NAMALWA (cell line): ENCODE measurements at regions not wholly inside any gene's neighbourhood (a gene's known extent, or its start where the extent isn't known, plus 50 kb on each side); places are given as distances from the start of the nearest gene placed in this dataset.
A peak's percentile ranks its signal among the peaks of the same experiment; 100 is the strongest.
"Not testable (repeated sequence)": the region's sequence is repeated elsewhere in the genome, so short reads cannot be mapped to it uniquely, and the experiment has no call there.

Source experiments
- DNase-seq: peaks from one replicate; pipeline ENCODE4 v3.0.0-alpha.2; 2015; ENCODE audit warnings: low spot score

- peak; percentile 31 for DNase-seq
These were observed 313.1 kb upstream of the TMPRSS15 start for GRCh38 chr21:18716578-18717138.

DNA sequence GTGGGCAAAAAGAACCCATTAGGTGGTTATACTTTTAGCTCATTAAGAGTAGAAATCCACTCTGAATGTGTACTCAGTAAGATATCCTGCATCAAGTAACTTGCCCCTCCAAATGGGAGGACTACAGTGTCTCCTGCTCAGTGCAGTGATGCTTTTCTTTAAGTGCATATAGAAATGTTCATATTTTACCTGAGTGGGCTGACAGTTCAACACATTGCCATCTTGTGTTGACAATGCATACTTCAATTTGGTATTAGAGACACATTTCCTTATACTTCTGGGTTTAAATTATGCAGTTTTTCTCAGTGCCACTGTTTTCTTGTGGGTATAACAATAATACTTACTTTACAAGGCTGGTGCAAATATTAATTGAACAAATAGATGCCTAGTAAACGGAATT, 318.6 kb upstream of the TMPRSS15 start:
- peak; percentile 26 for DNase-seq

GRCh38 chr21:18723171-18723570, 319.6 kb upstream of the TMPRSS15 start:
- no peak for DNase-seq

GRCh38 chr21:18725653-18726052, 322.1 kb upstream of the TMPRSS15 start:
- peak; percentile 58 for DNase-seq

DNA sequence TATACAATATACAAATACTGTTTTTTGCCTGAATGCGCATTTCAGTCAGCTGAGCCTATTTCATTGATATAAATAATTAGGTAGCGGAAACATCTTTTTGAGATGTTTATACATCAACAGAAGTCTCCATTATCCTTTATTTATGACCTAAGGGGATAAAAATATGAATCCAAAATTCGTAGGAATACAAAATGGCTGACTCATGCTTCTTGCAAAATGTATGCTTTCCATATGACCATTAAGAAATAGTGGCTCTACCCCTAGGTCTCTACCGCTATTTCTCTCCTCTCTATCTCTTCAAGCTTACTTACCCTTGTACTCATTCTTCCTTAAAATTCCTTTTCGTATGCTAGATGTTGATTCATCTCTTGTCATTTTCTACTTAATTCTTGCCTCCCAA, 338.4 kb upstream of the TMPRSS15 start:
- DNase-seq, result no peak

GRCh38 chr21:18743531-18743930, 339.9 kb upstream of the TMPRSS15 start:
- no peak for DNase-seq

DNA sequence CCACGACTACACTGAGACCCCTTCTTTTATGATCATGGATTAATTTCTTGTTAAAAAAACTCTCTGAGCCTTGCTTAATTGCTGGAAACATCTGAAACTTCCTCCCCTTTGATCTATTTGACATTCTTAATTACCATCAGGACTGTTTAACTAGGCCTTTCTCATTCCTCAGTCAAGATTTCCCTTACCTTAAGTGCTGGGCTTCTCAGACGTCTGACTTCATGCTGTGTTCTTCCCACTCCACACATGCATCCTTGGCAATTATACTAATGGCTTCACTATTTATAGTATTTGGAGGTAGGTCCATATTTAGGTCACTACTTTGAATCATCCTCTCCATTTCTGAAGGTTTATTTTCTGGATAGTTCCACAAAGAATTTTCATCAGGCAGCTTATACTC, 341.3 kb upstream of the TMPRSS15 start:
- no peak for DNase-seq

DNA sequence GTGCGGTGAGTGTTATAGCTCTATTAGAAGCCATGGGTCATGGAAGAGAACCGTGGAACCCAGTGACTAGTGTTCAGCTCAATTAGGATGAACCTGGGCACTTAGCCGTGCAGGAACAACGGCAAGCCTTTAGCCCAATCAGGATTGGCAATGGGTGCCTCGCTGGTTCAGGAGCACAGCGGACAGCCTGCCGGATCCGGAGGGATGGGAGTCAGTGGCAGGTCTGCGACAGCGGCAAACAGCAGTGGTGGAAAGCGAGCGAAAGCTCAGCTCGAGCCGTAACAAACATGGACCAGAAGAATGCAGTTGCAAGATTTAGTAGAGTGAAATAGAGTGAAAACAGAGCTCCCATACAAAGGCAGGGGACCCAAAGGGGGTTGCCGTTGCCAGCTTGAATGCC, 349.3 kb upstream of the TMPRSS15 start:
- not testable (repeated sequence) for DNase-seq

DNA sequence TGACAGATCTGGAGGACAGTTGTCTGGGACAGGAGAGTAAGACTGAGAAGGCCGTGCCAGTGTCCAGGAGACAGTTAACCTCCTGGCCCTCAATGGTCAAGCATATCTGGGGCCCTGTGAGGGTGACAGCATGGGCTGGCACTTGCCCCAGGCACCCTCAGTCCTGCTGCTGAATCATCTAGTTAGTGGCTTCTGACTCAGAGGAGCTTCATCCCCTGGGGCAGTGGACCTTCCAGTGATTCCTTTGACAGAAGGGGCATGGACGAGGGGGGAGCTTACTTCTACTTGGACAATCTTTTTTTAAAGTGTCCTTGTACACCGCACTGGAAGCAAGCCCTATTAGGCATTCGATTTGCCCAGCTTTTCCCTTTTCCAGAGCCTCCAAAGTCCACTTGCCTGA, 352.7 kb upstream of the TMPRSS15 start:
- DNase-seq, result not testable (repeated sequence)

GRCh38 chr21:18759267-18759666, 355.7 kb upstream of the TMPRSS15 start:
- no peak for DNase-seq

DNA sequence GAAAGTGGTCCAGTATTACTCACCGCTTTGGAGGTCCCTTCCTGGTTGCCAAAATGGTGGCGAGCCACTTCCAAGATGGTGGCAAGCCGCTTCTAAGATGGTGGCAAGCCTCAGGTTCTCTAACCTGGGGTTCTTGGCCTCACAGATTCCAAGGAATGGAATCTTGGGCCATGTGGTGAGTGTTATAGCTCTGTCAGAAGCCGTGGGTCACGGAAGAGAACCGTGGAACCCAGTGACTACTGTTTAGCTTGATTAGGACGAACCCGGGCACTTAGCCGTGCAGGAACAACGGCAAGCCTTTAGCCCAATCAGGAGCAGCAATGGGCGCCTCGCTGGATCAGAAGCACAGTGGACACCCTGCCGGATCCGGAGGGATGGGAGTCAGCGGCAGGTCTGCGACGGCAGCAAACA, 356.2 kb upstream of the TMPRSS15 start:
- DNase-seq, result no peak

DNA sequence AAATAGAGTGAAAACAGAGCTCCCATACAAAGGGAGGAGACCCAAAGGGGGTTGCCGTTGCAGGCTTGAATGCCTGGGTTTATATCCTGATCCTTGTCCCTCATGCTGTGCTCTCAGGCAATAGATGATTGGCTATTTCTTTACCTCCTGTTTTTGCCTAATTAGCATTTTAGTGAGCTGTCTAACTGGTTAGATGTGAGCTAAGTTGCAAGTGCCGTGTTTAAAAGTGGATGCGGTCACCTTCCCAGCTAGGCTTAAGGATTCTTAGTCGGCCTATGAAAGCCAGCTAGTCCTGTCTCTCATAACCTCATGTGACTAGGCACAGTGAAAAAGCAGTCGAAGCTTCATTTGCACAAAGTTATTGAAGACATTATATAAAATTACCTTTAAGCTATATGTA, 356.7 kb upstream of the TMPRSS15 start:
- DNase-seq, result no peak

DNA sequence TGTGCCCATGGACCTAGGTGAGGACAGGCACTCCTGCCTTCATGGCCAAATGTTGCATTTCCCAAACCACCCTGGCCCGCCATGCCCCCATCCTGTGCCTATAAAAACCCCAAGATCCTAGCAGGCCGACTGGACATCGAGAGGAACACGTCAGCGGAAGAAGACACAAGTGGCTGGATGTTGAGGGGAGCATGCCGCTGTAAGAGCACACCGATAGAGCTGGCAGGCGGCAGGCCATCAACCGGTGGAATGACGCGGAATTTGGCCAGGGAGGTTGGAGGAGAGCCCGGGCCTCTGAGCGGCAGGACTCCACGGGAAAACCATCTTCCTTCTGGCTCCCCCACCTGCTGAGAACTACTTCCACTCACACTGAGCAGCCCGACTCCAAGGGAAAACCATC, 361.1 kb upstream of the TMPRSS15 start:
- no peak for DNase-seq

GRCh38 chr21:18769599-18769998, 366.0 kb upstream of the TMPRSS15 start:
- DNase-seq, result no peak

- no peak for DNase-seq
These were observed 368.3 kb upstream of the TMPRSS15 start for GRCh38 chr21:18771845-18772380.

- DNase-seq, result no peak
These were observed 368.8 kb upstream of the TMPRSS15 start for GRCh38 chr21:18772404-18772803.

DNA sequence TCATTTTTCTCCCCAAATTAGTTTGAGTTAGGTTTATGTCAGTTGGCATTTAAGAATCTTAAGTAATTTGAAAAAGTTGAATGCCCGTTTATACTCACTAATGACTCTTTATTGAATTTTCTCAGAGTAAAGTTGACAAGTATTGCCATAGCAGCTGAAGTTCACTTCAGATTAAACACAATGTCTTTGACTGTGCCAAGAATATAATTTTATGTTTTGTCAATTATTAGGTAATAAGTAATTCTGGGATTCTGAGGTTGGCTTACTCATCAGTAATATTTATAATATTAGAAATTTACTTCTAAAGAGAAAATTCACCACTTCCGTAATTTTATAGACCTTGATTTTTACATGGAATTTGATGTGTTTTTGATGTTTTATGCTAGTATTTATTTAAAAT, 369.3 kb upstream of the TMPRSS15 start:
- DNase-seq, result no peak

GRCh38 chr21:18776936-18777335, 373.4 kb upstream of the TMPRSS15 start:
- DNase-seq, result no peak

DNA sequence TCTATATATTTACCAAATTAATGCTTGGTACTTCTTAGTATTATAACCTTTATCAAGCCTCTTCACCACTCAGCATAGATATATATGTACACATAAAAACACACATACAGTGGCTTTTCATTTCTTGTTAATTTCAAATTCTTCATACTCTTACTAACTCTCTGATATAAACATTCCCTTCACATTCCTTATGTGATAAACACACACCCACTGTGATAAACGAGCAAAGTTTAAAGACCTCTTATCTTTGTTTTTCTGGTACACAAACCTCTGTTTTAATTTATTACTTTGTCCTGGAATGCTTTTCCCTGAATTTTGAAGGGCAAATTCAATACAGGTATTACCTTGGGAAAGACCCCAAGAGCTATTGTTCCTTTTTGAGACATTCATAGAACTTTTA, 379.1 kb upstream of the TMPRSS15 start:
- no peak for DNase-seq

DNA sequence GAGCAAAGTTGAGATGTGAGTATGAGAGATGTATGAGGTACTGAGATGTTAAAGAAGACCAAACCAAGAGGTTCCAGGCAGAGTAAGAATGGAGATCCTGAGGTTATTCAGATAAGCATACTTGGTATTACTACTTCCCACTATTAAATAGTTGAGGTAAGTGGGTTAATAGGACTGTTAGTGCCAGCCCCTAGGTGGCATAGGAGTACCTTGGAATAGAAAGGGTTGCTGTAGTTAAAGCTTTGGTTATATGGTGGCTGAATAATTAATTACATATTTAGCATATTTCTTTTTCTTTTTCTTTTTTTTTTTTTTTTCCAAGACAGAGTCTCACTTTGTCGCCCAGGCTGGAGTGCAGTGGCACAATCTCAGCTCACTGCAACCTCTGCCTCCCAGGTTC, 397.9 kb upstream of the TMPRSS15 start:
- peak; percentile 57 for DNase-seq

GRCh38 chr21:18803624-18804023, 400.0 kb upstream of the TMPRSS15 start:
- DNase-seq, result no peak

GRCh38 chr21:18810136-18810535, 406.6 kb upstream of the TMPRSS15 start:
- no peak for DNase-seq

DNA sequence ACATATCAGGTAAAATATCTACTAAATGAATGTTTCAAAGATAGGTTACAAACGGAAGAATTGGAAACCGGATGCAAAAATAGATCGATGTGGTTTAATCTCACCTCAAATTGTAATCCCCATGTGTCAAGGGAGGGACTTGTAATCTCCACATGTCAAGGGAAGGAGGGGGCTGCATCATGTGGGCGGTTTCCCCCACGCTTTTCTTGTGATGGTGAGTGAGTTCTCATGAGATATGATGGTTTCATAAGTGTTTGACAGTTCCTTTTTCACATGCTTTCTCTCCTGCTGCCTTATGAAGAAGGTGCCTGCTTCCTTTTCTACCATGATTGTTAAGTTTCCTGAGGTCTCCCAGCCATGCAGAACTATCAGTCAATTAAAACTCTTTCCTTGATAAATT, 408.7 kb upstream of the TMPRSS15 start:
- peak; percentile 51 for DNase-seq

GRCh38 chr21:18819507-18819906, 415.9 kb upstream of the TMPRSS15 start:
- DNase-seq, result no peak

DNA sequence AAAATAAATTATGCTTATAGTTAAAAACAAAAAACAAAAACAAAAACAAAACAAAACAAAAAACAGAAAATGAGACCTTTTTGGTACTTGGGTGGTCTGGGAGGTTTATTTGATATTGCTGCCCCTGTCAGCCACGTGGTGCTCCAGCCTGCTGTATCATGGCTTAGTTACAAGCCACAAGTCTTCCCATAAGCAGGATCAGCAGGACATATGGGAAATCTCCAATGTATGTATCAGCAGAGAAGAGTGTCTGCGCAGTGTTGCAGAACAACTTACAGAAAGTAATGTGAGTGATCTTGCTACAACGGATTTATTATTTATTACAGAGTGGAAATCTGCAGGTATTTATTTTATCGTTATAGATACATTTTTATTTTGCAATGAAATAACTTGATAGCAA, 423.0 kb upstream of the TMPRSS15 start:
- no peak for DNase-seq
